GM13977 (cell line): ENCODE measurements at regions not wholly inside any gene's neighbourhood (a gene's known extent, or its start where the extent isn't known, plus 50 kb on each side); places are given as distances from the start of the nearest gene placed in this dataset.

Experiments
- DNase-seq: peaks from one replicate; pipeline ENCODE4 v3.0.0; 2012; ENCODE audit warnings: low spot score
- in situ Hi-C: fragments of 300-500 bp; cut with MboI; formaldehyde crosslinking; loops from one replicate; pipeline ENCODE4 v1.12.0; 2022; ENCODE audit warnings: low sequenced_read_pairs, low pct_unique_long_range_greater_than_20kb, mixed read lengths, inconsistent platforms; ENCODE audit not compliant: unreplicated experiment
- TF ChIP-seq, protein P1 (sequence below): IDR thresholded peaks from 2 replicates; pipeline ENCODE4 v1.5.1; 2012; ENCODE audit warnings: mild to moderate bottlenecking, control low read depth; ENCODE audit not compliant: insufficient read depth; ENCODE audit errors: extremely low read depth, missing control alignments

DNA sequence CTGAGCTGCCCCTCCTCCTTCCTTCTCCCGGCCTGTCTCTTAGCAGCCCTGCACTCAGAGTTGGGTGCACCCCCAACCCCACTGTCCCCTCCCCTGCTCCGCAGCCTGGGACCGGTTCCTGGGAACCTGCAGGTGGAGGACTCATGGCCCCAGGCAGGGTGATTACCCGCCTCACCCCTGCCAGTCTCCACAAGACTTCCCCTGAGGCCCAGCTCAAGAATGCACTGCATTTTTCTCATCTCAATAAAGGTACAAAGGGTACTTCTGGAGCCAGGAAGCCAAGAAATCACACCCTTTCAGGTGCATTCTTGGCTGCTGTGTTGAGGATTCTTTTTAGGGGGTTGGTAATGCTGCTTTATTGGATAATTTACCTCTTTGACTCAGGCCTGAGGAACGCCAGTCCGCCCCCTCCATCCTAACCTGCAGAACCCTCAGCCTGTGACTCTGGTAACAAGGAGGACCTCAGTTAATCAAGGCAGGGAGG lies 126.3 kb upstream of the TMPRSS2 start:
- TF ChIP-seq, protein P1, sequence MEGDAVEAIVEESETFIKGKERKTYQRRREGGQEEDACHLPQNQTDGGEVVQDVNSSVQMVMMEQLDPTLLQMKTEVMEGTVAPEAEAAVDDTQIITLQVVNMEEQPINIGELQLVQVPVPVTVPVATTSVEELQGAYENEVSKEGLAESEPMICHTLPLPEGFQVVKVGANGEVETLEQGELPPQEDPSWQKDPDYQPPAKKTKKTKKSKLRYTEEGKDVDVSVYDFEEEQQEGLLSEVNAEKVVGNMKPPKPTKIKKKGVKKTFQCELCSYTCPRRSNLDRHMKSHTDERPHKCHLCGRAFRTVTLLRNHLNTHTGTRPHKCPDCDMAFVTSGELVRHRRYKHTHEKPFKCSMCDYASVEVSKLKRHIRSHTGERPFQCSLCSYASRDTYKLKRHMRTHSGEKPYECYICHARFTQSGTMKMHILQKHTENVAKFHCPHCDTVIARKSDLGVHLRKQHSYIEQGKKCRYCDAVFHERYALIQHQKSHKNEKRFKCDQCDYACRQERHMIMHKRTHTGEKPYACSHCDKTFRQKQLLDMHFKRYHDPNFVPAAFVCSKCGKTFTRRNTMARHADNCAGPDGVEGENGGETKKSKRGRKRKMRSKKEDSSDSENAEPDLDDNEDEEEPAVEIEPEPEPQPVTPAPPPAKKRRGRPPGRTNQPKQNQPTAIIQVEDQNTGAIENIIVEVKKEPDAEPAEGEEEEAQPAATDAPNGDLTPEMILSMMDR, result no peak
- in situ Hi-C loops, result no loop called here
- no peak for DNase-seq

DNA sequence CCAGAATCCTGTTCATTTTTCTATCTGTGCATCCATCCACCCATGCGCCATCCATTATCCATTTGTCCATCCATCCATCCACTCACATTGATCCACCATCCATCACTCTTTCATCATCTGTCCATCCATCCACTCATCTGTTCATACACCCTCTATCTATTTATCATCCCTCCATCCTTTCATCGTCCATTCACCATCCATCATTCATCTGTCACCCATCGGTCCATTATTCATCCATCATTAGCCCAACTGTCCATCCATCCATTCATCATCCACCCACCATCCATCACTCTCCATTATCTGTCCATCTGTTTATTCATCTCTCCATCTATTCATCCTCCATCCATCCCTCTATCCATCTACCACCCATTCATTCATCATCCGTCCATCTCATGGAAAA lies 125.7 kb upstream of the TMPRSS2 start:
- in situ Hi-C loops, result no loop called here
- TF ChIP-seq, protein P1, result no peak
- DNase-seq, result no peak

DNA sequence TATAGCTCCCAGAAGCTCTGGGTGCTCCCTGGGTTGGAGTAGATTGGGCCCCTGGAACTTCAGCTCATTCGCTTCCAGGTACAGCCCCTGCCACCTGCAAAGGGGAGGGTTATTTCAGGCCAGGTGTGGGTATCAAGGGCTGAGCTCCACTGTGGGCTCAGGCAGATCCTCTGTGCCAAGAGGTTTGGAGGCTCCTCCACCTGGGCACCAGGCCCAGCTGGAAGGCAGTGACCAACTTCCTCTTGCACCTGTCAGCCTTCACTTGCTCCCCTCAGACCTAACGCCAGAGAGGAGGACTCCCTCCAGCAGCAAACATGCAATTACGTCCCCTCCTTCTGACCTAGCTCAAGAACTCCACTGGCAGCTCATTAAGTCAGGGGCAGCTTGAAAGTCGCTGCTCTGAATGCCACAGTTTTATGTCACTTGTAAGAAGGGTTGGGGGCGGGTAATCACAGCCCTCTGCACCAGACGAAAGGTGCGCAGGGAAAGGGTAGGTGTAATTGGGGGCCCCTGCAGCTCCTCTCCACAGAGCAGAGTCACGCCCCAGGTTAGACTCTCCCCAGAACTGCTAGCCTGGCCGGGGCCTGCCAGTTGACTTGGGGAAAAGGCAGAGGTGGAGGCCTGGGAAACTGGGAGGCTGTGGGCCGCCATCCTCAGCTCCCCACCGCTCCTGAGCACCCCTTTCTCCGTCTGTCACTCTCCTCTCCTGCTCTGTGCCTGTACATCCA lies 125.0 kb upstream of the TMPRSS2 start:
- TF ChIP-seq, protein P1, result no peak
- in situ Hi-C loops, result no loop called here
- no peak for DNase-seq

DNA sequence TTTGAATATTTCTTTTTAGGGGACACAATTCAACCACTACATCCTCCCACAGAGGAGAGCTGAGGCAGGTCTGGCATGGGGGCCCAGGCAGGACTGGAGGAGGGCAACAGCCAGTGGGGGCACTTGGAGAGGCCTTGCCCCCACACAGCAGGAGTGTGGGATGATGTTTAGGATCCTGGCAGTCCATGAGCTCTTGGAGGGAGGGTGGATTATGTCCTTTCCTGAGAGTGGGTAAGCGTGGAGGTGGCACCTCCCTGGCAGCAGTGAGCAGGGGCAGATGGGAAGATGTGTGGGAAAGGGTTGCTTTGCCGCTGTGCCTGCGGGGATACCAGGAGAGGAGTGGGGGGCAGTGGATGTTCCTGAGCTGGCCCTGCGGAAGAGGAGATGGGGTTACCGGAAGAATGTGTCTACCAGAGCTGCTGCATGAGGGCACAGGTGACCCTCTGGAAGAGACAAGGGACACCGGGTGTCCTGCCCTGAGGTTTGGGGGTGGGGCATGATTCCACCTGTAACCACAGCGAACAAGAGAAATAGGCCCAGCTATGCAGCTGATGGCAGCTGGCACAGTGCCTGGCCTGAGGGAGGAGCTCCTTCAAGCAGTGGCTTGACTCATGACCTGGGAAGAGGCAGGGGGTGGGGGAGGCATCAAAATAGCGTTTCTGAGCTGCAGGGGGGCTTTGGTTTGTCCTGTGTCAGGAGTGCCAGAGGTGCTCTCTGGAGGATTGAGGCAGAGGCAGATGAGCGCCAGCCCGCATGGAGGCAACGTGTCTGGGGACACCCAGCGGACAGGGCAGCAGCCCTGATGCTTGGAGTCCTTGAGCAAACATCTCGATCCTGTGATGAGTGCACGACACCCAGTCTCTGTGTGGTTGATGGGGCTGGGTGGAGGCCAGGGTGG lies 123.9 kb upstream of the TMPRSS2 start:
- no peak for DNase-seq
- TF ChIP-seq, protein P1, result no peak
- in situ Hi-C loops, result no loop called here

DNA sequence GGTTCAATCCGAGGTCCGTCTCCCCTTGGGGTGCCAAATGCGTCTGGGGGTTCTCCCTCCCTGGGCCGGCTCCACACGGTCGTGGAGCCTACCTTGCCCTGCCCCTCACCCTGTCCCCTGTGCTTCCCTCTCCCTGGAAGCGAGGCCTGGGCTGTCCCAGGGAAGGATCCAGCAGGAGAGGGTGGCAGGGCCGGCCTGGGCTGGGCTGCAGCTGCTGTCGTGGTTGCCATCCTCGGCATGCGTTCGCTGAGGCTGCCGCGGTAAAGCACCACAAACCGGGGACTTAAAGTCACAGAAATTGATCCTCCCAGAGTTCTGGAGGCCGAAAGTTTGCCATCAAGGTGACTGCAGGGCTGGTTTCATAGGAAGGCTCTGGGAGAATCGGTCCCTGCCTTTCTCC lies 123.0 kb upstream of the TMPRSS2 start:
- TF ChIP-seq, protein P1, result no peak
- in situ Hi-C loops, result no loop called here
- no peak for DNase-seq

DNA sequence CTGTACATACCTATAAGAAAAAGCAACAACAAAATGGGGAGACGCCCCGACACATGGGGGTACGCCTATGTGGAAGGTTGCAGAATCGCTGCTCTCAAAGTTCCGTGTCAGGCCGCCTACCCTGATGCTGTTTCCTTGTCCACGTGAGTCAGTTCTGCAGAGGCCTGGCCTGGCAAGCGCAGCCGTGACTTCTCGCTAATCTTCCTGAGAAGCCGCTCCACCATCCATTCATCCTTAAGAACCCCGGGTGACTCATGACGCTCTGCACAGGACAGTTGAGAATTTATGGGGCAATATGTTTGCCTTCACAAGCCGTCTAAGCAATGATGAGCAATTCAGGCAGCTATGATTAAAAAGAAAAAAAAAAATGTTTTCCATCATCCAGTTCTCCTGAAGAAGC lies 122.3 kb upstream of the TMPRSS2 start:
- TF ChIP-seq, protein P1, result no peak
- in situ Hi-C loops, result no loop called here
- DNase-seq, result no peak
